A673 (cell line): ENCODE measurements at regions not wholly inside any gene's neighbourhood (a gene's known extent, or its start where the extent isn't known, plus 50 kb on each side); places are given as distances from the start of the nearest gene placed in this dataset.

ENCODE experiments used
- BruUV-seq: library from RNA; stranded (reverse); fragments of 400-500 nt; replicated peaks from 2 replicates; lab custom pipeline; 2021; lab: Mats Ljungman, UMichigan
- CTCF ChIA-PET: fragments of 300-600 bp; sonication (Branson Sonifier 250); formaldehyde crosslinking; loops from one replicate; lab custom pipeline; 2022; ENCODE audit warnings: antibody characterized with exemption; lab: Charles Lee
- POLR2A ChIA-PET: fragments of 300-600 bp; sonication (Branson Sonifier 250); formaldehyde crosslinking; loops from one replicate; lab custom pipeline; 2022; ENCODE audit warnings: antibody characterized with exemption; ENCODE audit not compliant: low non-redundant PET; lab: Charles Lee
- DNase-seq: peaks from one replicate; pipeline ENCODE4 v3.0.0-alpha.2; 2015; ENCODE audit warnings: low spot score
- H3K27ac ChIP-seq: fragments of 200-600 bp; sonication (generic); 2 replicates; pipeline ENCODE4 v1.5.1; 2016; ENCODE audit warnings: mixed run types, low read depth, mild to moderate bottlenecking, mixed read lengths, antibody characterized with exemption, low read length; ENCODE audit not compliant: poor library complexity, severe bottlenecking
- H3K27me3 ChIP-seq: fragments of 200-600 bp; sonication (generic); replicated peaks from 2 replicates; pipeline ENCODE4 v1.6.1; 2017; ENCODE audit warnings: mixed run types, low read depth, mild to moderate bottlenecking, mixed read lengths, antibody characterized with exemption, low read length; ENCODE audit not compliant: insufficient read depth, poor library complexity
- H3K36me3 ChIP-seq: fragments of 200-600 bp; sonication (generic); 2 replicates; pipeline ENCODE4 v1.6.1; 2016; ENCODE audit warnings: mixed run types, mild to moderate bottlenecking, mixed read lengths, antibody characterized with exemption, low read length; ENCODE audit not compliant: insufficient read depth, poor library complexity, severe bottlenecking
- H3K4me1 ChIP-seq: fragments of 200-600 bp; sonication (generic); 2 replicates; pipeline ENCODE4 v1.6.1; 2017; ENCODE audit warnings: mixed run types, mild to moderate bottlenecking, mixed read lengths, antibody characterized with exemption, low read length; ENCODE audit not compliant: insufficient read depth, poor library complexity, severe bottlenecking
- H3K4me3 ChIP-seq: fragments of 200-600 bp; sonication (generic); 2 replicates; pipeline ENCODE4 v1.5.1; 2016; ENCODE audit warnings: low read depth, mixed run types, mild to moderate bottlenecking, mixed read lengths, low read length; ENCODE audit not compliant: poor library complexity, severe bottlenecking
- H3K9me3 ChIP-seq: fragments of 200-600 bp; sonication (generic); 2 replicates; pipeline ENCODE4 v1.6.1; 2016; ENCODE audit warnings: mixed run types, low read depth, mild to moderate bottlenecking, mixed read lengths, antibody characterized with exemption, low read length; ENCODE audit not compliant: poor library complexity, severe bottlenecking
- CTCF ChIP-seq: fragments of 300-800, 200-600 bp; sonication (generic); conservative IDR thresholded peaks from 2 replicates; pipeline ENCODE4 v1.5.1; 2017; ENCODE audit warnings: low read depth, mild to moderate bottlenecking, antibody characterized with exemption, low read length, moderate library complexity, mixed read lengths
- EZH2 ChIP-seq: fragments of 200-600 bp; sonication (generic); IDR thresholded peaks from 2 replicates; pipeline ENCODE4 v1.6.1; 2017; ENCODE audit warnings: borderline replicate concordance, low read depth, mild to moderate bottlenecking, mixed read lengths, antibody characterized with exemption, low read length; ENCODE audit not compliant: poor library complexity, severe bottlenecking
- intact Hi-C: fragments of 100-400 bp; cut with micrococcal nuclease; formaldehyde crosslinking; loops from one replicate; pipeline ENCODE4 v1.10.0; 2022; ENCODE audit not compliant: unreplicated experiment

GRCh38 chr12:105993766-105994555 lies 144.8 kb downstream of the NUAK1 start:
- H3K4me3 ChIP-seq = no peak overlapping the region
- ChIA-PET POLR2A (no interaction called here), CTCF (no interaction called here)
- intact Hi-C loops = no loop called here
- TF ChIP-seq CTCF = no peak
- TF ChIP-seq EZH2 = no peak
- no peaks in the 10 kb centered on the region for H3K9me3 ChIP-seq
- BruUV-seq = no TSS peak
- H3K27ac ChIP-seq = no peak overlapping the region
- DNase-seq = no peak
- H3K36me3 ChIP-seq = no peaks in the 10 kb centered on the region
- H3K27me3 ChIP-seq = peaks cover 11% of the 10 kb centered on the region
- H3K4me1 ChIP-seq = no peaks in the 10 kb centered on the region

GRCh38 chr12:105995961-105996431 lies 142.8 kb downstream of the NUAK1 start:
- Histone ChIP-seq H3K9me3 (no peaks in the 10 kb centered on the region), H3K27me3 (peaks cover 13% of the 10 kb centered on the region), H3K27ac (no peak overlapping the region), H3K4me1 (no peaks in the 10 kb centered on the region), H3K4me3 (no peak overlapping the region), H3K36me3 (no peaks in the 10 kb centered on the region)
- TF ChIP-seq EZH2 (no peak), CTCF (no peak)
- DNase-seq = no peak
- POLR2A ChIA-PET = no interaction called here
- CTCF ChIA-PET = no interaction called here
- no TSS peak for BruUV-seq
- intact Hi-C loops = no loop called here

GRCh38 chr12:105998561-105998960 lies 140.2 kb downstream of the NUAK1 start:
- no peak for DNase-seq
- no TSS peak for BruUV-seq
- TF ChIP-seq CTCF (no peak), EZH2 (no peak)
- Histone ChIP-seq H3K27me3 (peaks cover 10% of the 10 kb centered on the region), H3K27ac (no peak overlapping the region), H3K4me3 (no peak overlapping the region), H3K9me3 (no peaks in the 10 kb centered on the region), H3K4me1 (no peaks in the 10 kb centered on the region), H3K36me3 (no peaks in the 10 kb centered on the region)
- intact Hi-C loops = no loop called here
- ChIA-PET CTCF (no interaction called here), POLR2A (no interaction called here)
